HepG2 (cell line): ENCODE measurements at regions not wholly inside any gene's neighbourhood (a gene's known extent, or its start where the extent isn't known, plus 50 kb on each side); places are given as distances from the start of the nearest gene placed in this dataset.

Source experiments
- ATAC-seq: fragments of 200-7000 bp; cut with Tn5 transposase; 3 replicates; pipeline ENCODE4 v1.9.1; 2020; ENCODE audit warnings: mild to moderate bottlenecking, moderate library complexity
- BruUV-seq: library from RNA; stranded (reverse); fragments of 400-500 nt; replicated peaks from 2 replicates; lab custom pipeline; 2021; lab: Mats Ljungman, UMichigan
- CTCF ChIA-PET: fragments of 300-600 bp; formaldehyde crosslinking; extraction: SDS; loops from one replicate; lab custom pipeline; 2021; ENCODE audit warnings: low total read pairs, inconsistent platforms, low intra/inter-chr PET ratio; lab: Yijun Ruan, JAX
- POLR2A ChIA-PET: fragments of 350-600 bp; sonication (Branson Sonifier 250); formaldehyde crosslinking; loops from one replicate; lab custom pipeline; 2020; ENCODE audit warnings: antibody characterized with exemption, inconsistent platforms; lab: Yijun Ruan, JAX
- DNase-seq: peaks from one replicate; pipeline ENCODE4 v3.0.0-alpha.2; 2015; ENCODE audit warnings: low spot score
- FAIRE-seq: peaks from 3 replicates; lab custom pipeline; 2011; peaks lifted over from hg19 to GRCh38; lab: Jason Lieb, UNC
- H2AFZ ChIP-seq: one replicate; pipeline ENCODE4 v1.6.1; 2011; ENCODE audit warnings: low read length, inconsistent platforms
- H3K27ac ChIP-seq: fragments of 300-600 bp; 3 replicates; pipeline ENCODE4 v1.8.0; 2011; ENCODE audit warnings: mixed run types, mild to moderate bottlenecking, mixed read lengths, low read length, inconsistent platforms; ENCODE audit not compliant: insufficient read depth; ENCODE audit errors: extremely low read length
- H3K27me3 ChIP-seq, 2 experiments: fragments of 200-600 bp in 1 of 2; 2 replicates in 1 of 2; 3 replicates in 1 of 2; pipeline versions ENCODE4 v1.6.0 to v1.8.0; 2011; ENCODE audit warnings: low read length in 2 of 2, mild to moderate bottlenecking in 2 of 2, moderate library complexity in 2 of 2, inconsistent platforms in 1 of 2; ENCODE audit not compliant: insufficient read depth in 2 of 2, control insufficient read depth in 1 of 2
- H3K36me3 ChIP-seq, 2 experiments: fragments of 200-600 bp in 1 of 2; replicated peaks in 1 of 2; 2 replicates in 1 of 2; 3 replicates in 1 of 2; pipeline versions ENCODE4 v1.5.1 to v1.8.0; 2011; ENCODE audit warnings: low read length in 2 of 2, inconsistent platforms in 1 of 2; ENCODE audit not compliant: insufficient read depth in 2 of 2, control insufficient read depth in 1 of 2
- H3K4me1 ChIP-seq: 2 replicates; pipeline ENCODE4 v1.5.1; 2012; ENCODE audit warnings: low read length, inconsistent platforms; ENCODE audit not compliant: insufficient read depth
- H3K4me2 ChIP-seq: 2 replicates; pipeline ENCODE4 v1.6.0; 2011; ENCODE audit warnings: low read depth, low read length, inconsistent platforms
- H3K4me3 ChIP-seq, 3 experiments: fragments of 200-600 bp in 1 of 3; sonication (generic), shearing (Covaris generic) in 1 of 3; replicated peaks in 1 of 3; 2 replicates each; pipeline ENCODE4 v1.5.1; 2011 to 2016; ENCODE audit warnings: low read length in 3 of 3, inconsistent platforms in 2 of 3, low read depth in 2 of 3, mild to moderate bottlenecking in 2 of 3, control low read depth in 1 of 3, mixed read lengths in 1 of 3; ENCODE audit not compliant: insufficient read depth in 1 of 3
- H3K79me2 ChIP-seq: one replicate; pipeline ENCODE4 v1.6.1; 2011; ENCODE audit warnings: low read length, inconsistent platforms; ENCODE audit not compliant: insufficient read depth
- H3K9ac ChIP-seq: 2 replicates; pipeline ENCODE4 v1.6.0; 2011; ENCODE audit warnings: mild to moderate bottlenecking, low read depth, low read length, inconsistent platforms; ENCODE audit not compliant: insufficient read depth
- H3K9me3 ChIP-seq: 2 replicates; pipeline ENCODE4 v1.5.1; 2012; ENCODE audit warnings: mild to moderate bottlenecking, low read length
- H4K20me1 ChIP-seq: 2 replicates; pipeline ENCODE4 v1.6.0; 2011; ENCODE audit warnings: inconsistent platforms, mild to moderate bottlenecking, low read length, moderate library complexity; ENCODE audit not compliant: insufficient read depth
- ESRRA ChIP-seq: sonication (generic); formaldehyde crosslinking; IDR thresholded peaks from 2 replicates; pipeline ENCODE4 v1.5.1; 2020; ENCODE audit warnings: mild to moderate bottlenecking, low read depth, missing genetic modification reagents
- YY1 ChIP-seq: IDR thresholded peaks from 2 replicates; pipeline ENCODE4 v1.6.1; 2011; ENCODE audit warnings: low read length, low read depth, moderate library complexity, mild to moderate bottlenecking; ENCODE audit not compliant: insufficient read depth, insufficient replicate concordance
- ZFY ChIP-seq: sonication (generic); formaldehyde crosslinking; IDR thresholded peaks from 2 replicates; pipeline ENCODE4 v1.4.0; 2020; ENCODE audit warnings: missing genetic modification reagents
- WGBS: methylation state at CpG from one replicate; pipeline ENCODE4 v1.1.6; 2017; ENCODE audit warnings: low lambda C conversion rate; 5-methylcytosine and 5-hydroxymethylcytosine counted together
- in situ Hi-C: cut with HindIII; loops from 2 replicates; pipeline ENCODE4 v1.10.0; 2017; ENCODE audit warnings: low pct_unique_long_range_greater_than_20kb; ENCODE audit not compliant: extremely low pct_ligation_motif_present
- intact Hi-C: fragments of 100-400 bp; cut with micrococcal nuclease; formaldehyde crosslinking; loops from one replicate; pipeline ENCODE4 v1.10.0; 2022; ENCODE audit not compliant: unreplicated experiment

- Histone ChIP-seq H3K27me3 (no peaks in the 10 kb centered on the region), H3K9ac (no peak overlapping the region), H3K36me3 (no peaks in the 10 kb centered on the region), H3K9me3 (no peaks in the 10 kb centered on the region), H3K4me3 (no peak overlapping the region), H3K4me2 (no peak overlapping the region), H2AFZ (no peak overlapping the region), H3K79me2 (no peaks in the 10 kb centered on the region), H3K4me1 (no peaks in the 10 kb centered on the region), H4K20me1 (no peaks in the 10 kb centered on the region), H3K27ac (no peak overlapping the region)
- ATAC-seq, result no peak
- intact Hi-C loops, result no loop called here
- ChIA-PET CTCF (no interaction called here), POLR2A (no interaction called here)
- no peak for DNase-seq
- 21% methylated on average over 6 of the region's 9 CpGs for WGBS
- BruUV-seq, result no TSS peak
- FAIRE-seq, result no peak
- no peak for TF ChIP-seq ESRRA
- no peak for TF ChIP-seq YY1
- in situ Hi-C loops, result no loop called here
Observed at GRCh38 chr11:88448131-88448670, 110.7 kb upstream of the CTSC start.

GRCh38 chr11:88447281-88447680, 109.7 kb upstream of the CTSC start:
- Histone ChIP-seq H3K79me2 (no peaks in the 10 kb centered on the region), H3K27ac (no peak overlapping the region), H3K36me3 (no peaks in the 10 kb centered on the region), H3K4me3 (no peak overlapping the region), H3K4me1 (no peaks in the 10 kb centered on the region), H2AFZ (no peak overlapping the region), H3K9ac (no peak overlapping the region), H3K4me2 (no peak overlapping the region), H3K27me3 (no peaks in the 10 kb centered on the region), H3K9me3 (no peaks in the 10 kb centered on the region), H4K20me1 (no peaks in the 10 kb centered on the region)
- no TSS peak for BruUV-seq
- TF ChIP-seq ZFY (CRISPR knock-in tag), result no peak
- no peak for FAIRE-seq
- POLR2A ChIA-PET, result no interaction called here
- DNase-seq, result no peak
- intact Hi-C loops, result no loop called here
- CTCF ChIA-PET, result no interaction called here
- ATAC-seq, result no peak
- in situ Hi-C loops, result no loop called here
- WGBS, result 3% methylated on average over 1 of the region's 1 CpG
